SKM-1 treated with dmso at 0.1 percent for 144 hours (cell line): ENCODE measurements at regions not wholly inside any gene's neighbourhood (a gene's known extent, or its start where the extent isn't known, plus 50 kb on each side); places are given as distances from the start of the nearest gene placed in this dataset.
A peak's percentile ranks its signal among the peaks of the same experiment; 100 is the strongest.

ENCODE experiments used
- DNase-seq: peaks from one replicate; lab custom pipeline; 2025; ENCODE audit not compliant: unreplicated experiment; lab: John Stamatoyannopoulos, UW

DNA sequence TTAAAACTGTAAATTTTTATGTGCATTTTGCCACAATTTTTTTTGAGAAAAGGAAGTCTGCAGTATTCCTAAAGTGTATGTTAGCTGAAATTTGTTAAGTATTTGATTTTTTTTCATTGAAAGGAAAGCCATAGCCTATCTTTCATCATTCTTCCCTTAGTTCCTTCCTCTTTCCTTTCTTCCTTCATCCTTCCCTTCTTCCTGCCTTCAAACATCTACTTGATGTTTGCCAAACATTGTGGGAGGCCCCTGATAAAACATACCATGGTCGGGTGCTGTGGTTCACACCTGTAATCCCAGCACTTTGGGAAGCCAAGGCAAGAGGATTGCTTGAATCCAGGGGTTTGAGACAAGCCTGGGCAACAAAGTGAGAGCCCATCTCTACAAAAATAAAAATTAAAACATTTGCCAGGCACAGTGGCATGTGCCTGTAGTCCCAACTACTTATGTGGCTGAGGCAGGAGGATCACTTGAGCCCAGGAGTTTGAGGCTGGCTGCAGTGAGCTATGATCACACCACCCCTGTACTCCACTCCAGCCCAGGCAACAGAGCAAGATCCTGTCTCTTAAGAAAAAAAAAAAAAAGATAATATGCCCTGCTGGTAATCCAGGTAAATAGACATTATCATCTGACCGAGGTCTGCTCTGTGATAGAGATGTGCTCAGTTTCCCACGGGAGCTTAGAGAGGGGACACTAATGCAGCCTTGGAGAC lies 62.9 kb upstream of the FOXN2 start:
- no peak for DNase-seq

GRCh38 chr2:48253301-48253700 lies 61.2 kb upstream of the FOXN2 start:
- DNase-seq = peak; percentile 67

GRCh38 chr2:48254839-48255238 lies 59.6 kb upstream of the FOXN2 start:
- no peak for DNase-seq

DNA sequence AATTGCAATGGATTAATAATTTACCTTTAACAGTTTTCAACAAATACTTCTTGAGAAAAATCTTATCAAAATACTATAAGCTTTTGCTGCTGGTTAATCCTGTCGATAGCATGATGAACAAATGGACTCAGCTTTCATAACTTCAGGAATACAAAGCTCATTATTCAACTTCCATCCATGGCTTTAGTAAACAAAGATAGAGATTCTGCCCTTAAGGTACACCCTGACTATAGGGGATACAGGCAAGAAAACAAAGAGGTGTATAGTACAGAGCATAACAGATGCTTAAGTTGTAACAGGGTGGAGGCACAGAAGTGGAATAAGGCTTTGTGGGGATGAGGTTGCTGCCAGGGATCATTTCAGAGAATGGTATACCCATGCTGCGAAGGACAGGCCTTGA lies 57.0 kb upstream of the FOXN2 start:
- no peak for DNase-seq

- DNase-seq = no peak
These were observed 55.9 kb upstream of the FOXN2 start for GRCh38 chr2:48258481-48259149.

GRCh38 chr2:48259811-48260210 lies 54.7 kb upstream of the FOXN2 start:
- no peak for DNase-seq

- DNase-seq = peak; percentile 7
These were observed 49.9 kb upstream of the FOXN2 start for GRCh38 chr2:48264627-48265026.
